ENCODE measurements at regions not wholly inside any gene's neighbourhood (a gene's known extent, or its start where the extent isn't known, plus 50 kb on each side); places are given as distances from the start of the nearest gene placed in this dataset.

DNA sequence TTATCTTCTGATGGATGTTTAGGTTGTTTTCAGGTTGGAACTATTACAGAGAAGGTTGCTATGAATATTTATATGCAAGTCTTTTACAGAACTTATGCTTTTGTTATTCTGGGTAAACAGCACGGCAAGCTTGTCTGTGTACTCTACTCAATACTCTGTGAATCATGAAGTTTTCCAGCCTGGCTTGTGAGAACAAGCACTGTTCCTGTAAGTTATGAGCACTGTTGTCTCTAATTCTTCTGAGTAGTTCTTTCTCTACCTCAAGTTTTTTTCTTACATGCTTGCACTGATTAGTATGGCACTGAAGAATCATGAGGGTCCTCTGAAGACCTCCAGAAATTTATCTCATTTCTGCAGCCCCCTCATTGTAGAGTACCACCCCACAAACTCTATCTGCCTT lies 496.9 kb downstream of the KCTD12 start:
- no peak for TF ChIP-seq POLR2AphosphoS5 (IDR thresholded peaks at IDR 0.05; ENCODE audit: low read depth, low read length)
- no peak for TF ChIP-seq TAF1 (IDR thresholded peaks at IDR 0.05; ENCODE audit: borderline replicate concordance, low read depth, low read length)
- no peak for TF ChIP-seq POLR2A (IDR thresholded peaks at IDR 0.05; ENCODE audit: low read depth, low read length)
